ENCODE measurements at regions not wholly inside any gene's neighbourhood (a gene's known extent, or its start where the extent isn't known, plus 50 kb on each side); places are given as distances from the start of the nearest gene placed in this dataset.

GRCh38 chr9:12178634-12179033 is 514.6 kb upstream of the TYRP1 start:
- TF ChIP-seq CTCF (IDR thresholded peaks at IDR 0.05) (no peak), POLR2AphosphoS5 (IDR thresholded peaks at IDR 0.05; ENCODE audit: low read depth, low read length) (no peak), TCF7L2 (IDR thresholded peaks at IDR 0.05; ENCODE audit: low read depth, low read length) (no peak), SIN3A (IDR thresholded peaks at IDR 0.05; ENCODE audit: borderline replicate concordance, insufficient read depth, low read depth, low read length) (no peak)

Measured in Panc1 (cell line).